HG03432 (cell line): ENCODE measurements at regions not wholly inside any gene's neighbourhood (a gene's known extent, or its start where the extent isn't known, plus 50 kb on each side); places are given as distances from the start of the nearest gene placed in this dataset.

ENCODE experiments used
- ATAC-seq: cut with Tn5 transposase; IDR thresholded peaks from one replicate; pipeline ENCODE4 v1.9.1; 2021; ENCODE audit warnings: mild to moderate bottlenecking, moderate library complexity; ENCODE audit not compliant: unreplicated experiment

- ATAC-seq, result no peak
These were observed 233.3 kb upstream of the TAS2R1 start for GRCh38 chr5:9863486-9863885.

- no peak for ATAC-seq
These were observed 231.6 kb upstream of the TAS2R1 start for GRCh38 chr5:9861666-9862256.

- no peak for ATAC-seq
These were observed 229.7 kb upstream of the TAS2R1 start for GRCh38 chr5:9859808-9860207.

- ATAC-seq, result no peak
These were observed 227.9 kb upstream of the TAS2R1 start for GRCh38 chr5:9858043-9858442.

GRCh38 chr5:9853309-9853708, 223.2 kb upstream of the TAS2R1 start:
- ATAC-seq, result no peak

GRCh38 chr5:9852671-9853070, 222.5 kb upstream of the TAS2R1 start:
- ATAC-seq, result no peak

GRCh38 chr5:9851458-9851857, 221.3 kb upstream of the TAS2R1 start:
- no peak for ATAC-seq

- no peak for ATAC-seq
These were observed 220.3 kb upstream of the TAS2R1 start for GRCh38 chr5:9850456-9850855.

GRCh38 chr5:9847631-9848030, 217.5 kb upstream of the TAS2R1 start:
- no peak for ATAC-seq

GRCh38 chr5:9845185-9845584, 215.0 kb upstream of the TAS2R1 start:
- ATAC-seq, result no peak

GRCh38 chr5:9841516-9842170, 211.5 kb upstream of the TAS2R1 start:
- ATAC-seq, result no peak

GRCh38 chr5:9838916-9839315, 208.8 kb upstream of the TAS2R1 start:
- no peak for ATAC-seq

GRCh38 chr5:9834871-9835770, 205.0 kb upstream of the TAS2R1 start:
- ATAC-seq, result no peak

- ATAC-seq, result no peak
These were observed 203.7 kb upstream of the TAS2R1 start for GRCh38 chr5:9833871-9834270.

- no peak for ATAC-seq
These were observed 202.8 kb upstream of the TAS2R1 start for GRCh38 chr5:9832921-9833320.

GRCh38 chr5:9831823-9832222, 201.7 kb upstream of the TAS2R1 start:
- no peak for ATAC-seq

- no peak for ATAC-seq
These were observed 200.0 kb upstream of the TAS2R1 start for GRCh38 chr5:9830184-9830583.

GRCh38 chr5:9829621-9830020, 199.5 kb upstream of the TAS2R1 start:
- no peak for ATAC-seq

GRCh38 chr5:9820691-9821449, 190.7 kb upstream of the TAS2R1 start:
- ATAC-seq, result no peak

GRCh38 chr5:9818340-9818845, 188.2 kb upstream of the TAS2R1 start:
- no peak for ATAC-seq

GRCh38 chr5:9817819-9818218, 187.7 kb upstream of the TAS2R1 start:
- no peak for ATAC-seq
